HepG2 (cell line): ENCODE measurements at regions not wholly inside any gene's neighbourhood (a gene's known extent, or its start where the extent isn't known, plus 50 kb on each side); places are given as distances from the start of the nearest gene placed in this dataset.

ENCODE experiments used
- ATF4 ChIP-seq, 2 experiments: fragments of 450-650 bp in 1 of 2; sonication (generic) in 1 of 2; formaldehyde crosslinking; IDR thresholded peaks; 2 replicates each; pipeline versions ENCODE4 v1.5.0 to v1.8.0; 2020 to 2022; ENCODE audit warnings: mild to moderate bottlenecking in 1 of 2, missing genetic modification reagents in 1 of 2
- DNMT1 ChIP-seq: sonication (generic); formaldehyde crosslinking; IDR thresholded peaks from 2 replicates; pipeline ENCODE4 v1.5.1; 2020; ENCODE audit warnings: mild to moderate bottlenecking, missing genetic modification reagents
- HIVEP1 ChIP-seq: sonication (generic); formaldehyde crosslinking; IDR thresholded peaks from 2 replicates; pipeline ENCODE4 v1.4.0; 2020; ENCODE audit warnings: mild to moderate bottlenecking, missing genetic modification reagents
- HNRNPK ChIP-seq: fragments of 200-400 bp; formaldehyde crosslinking; IDR thresholded peaks from 2 replicates; pipeline ENCODE4 v1.6.1; 2018; ENCODE audit warnings: low read length, low read depth, moderate library complexity, mild to moderate bottlenecking; ENCODE audit not compliant: poor library complexity, severe bottlenecking
- KLF11 ChIP-seq: IDR thresholded peaks from 2 replicates; pipeline ENCODE4 v1.6.1; 2016; ENCODE audit warnings: missing compliant biosample characterization
- MATR3 ChIP-seq: sonication (generic); formaldehyde crosslinking; IDR thresholded peaks from 2 replicates; pipeline ENCODE4 v1.4.0; 2020; ENCODE audit warnings: missing genetic modification reagents
- MAX ChIP-seq: IDR thresholded peaks from 2 replicates; pipeline ENCODE4 v1.6.1; 2012; ENCODE audit warnings: inconsistent platforms
- ONECUT2 ChIP-seq: sonication (generic); formaldehyde crosslinking; IDR thresholded peaks from 2 replicates; pipeline ENCODE4 v1.4.0; 2020; ENCODE audit warnings: missing genetic modification reagents
- PREB ChIP-seq: sonication (generic); formaldehyde crosslinking; IDR thresholded peaks from 2 replicates; pipeline ENCODE4 v1.4.0; 2020; ENCODE audit warnings: missing genetic modification reagents
- RERE ChIP-seq: IDR thresholded peaks from 2 replicates; pipeline ENCODE4 v1.6.1; 2016; ENCODE audit warnings: low read depth, missing genetic modification reagents, missing compliant biosample characterization
- SCMH1 ChIP-seq: sonication (generic); formaldehyde crosslinking; IDR thresholded peaks from 2 replicates; pipeline ENCODE4 v1.9.0; 2021; ENCODE audit warnings: missing genetic modification reagents, mild to moderate bottlenecking, borderline replicate concordance
- SP2 ChIP-seq: sonication (generic); formaldehyde crosslinking; IDR thresholded peaks from 2 replicates; pipeline ENCODE4 v1.5.1; 2020; ENCODE audit warnings: mild to moderate bottlenecking, missing genetic modification reagents
- TFE3 ChIP-seq: IDR thresholded peaks from 2 replicates; pipeline ENCODE4 v1.6.1; 2016
- THAP11 ChIP-seq: IDR thresholded peaks from 2 replicates; pipeline ENCODE4 v1.6.1; 2016; ENCODE audit warnings: missing biosample characterization, missing genetic modification reagents
- ZFYVE20 ChIP-seq: sonication (generic); formaldehyde crosslinking; IDR thresholded peaks from 2 replicates; pipeline ENCODE4 v1.8.0; 2023; ENCODE audit warnings: low read depth, mild to moderate bottlenecking, moderate library complexity, missing genetic modification reagents, borderline replicate concordance
- ZNF205 ChIP-seq: IDR thresholded peaks from 2 replicates; pipeline ENCODE4 v1.6.1; 2018; ENCODE audit warnings: missing biosample characterization, missing genetic modification reagents
- ZNF33B ChIP-seq: sonication (generic); formaldehyde crosslinking; IDR thresholded peaks from 2 replicates; pipeline ENCODE4 v1.5.1; 2020; ENCODE audit warnings: mild to moderate bottlenecking, missing genetic modification reagents
- ZNF432 ChIP-seq: sonication (generic); formaldehyde crosslinking; IDR thresholded peaks from 2 replicates; pipeline ENCODE4 v1.5.0; 2020; ENCODE audit warnings: missing genetic modification reagents, mild to moderate bottlenecking, borderline replicate concordance
- ZNF567 ChIP-seq: sonication (generic); formaldehyde crosslinking; IDR thresholded peaks from 2 replicates; pipeline ENCODE4 v1.8.1; 2023; ENCODE audit warnings: mild to moderate bottlenecking, missing genetic modification reagents, borderline replicate concordance
- ZNF639 ChIP-seq: conservative IDR thresholded peaks from 2 replicates; pipeline ENCODE4 v1.6.1; 2018; ENCODE audit warnings: missing genetic modification reagents
- ZNF644 ChIP-seq: IDR thresholded peaks from 2 replicates; pipeline ENCODE4 v1.6.1; 2016; ENCODE audit warnings: low read depth

GRCh38 chr5:92906798-92907376, 674.1 kb downstream of the NR2F1-AS1 start (continued):
- no peak for TF ChIP-seq ZNF639 (CRISPR knock-in tag)
- TF ChIP-seq HIVEP1 (CRISPR knock-in tag): no peak
- TF ChIP-seq TFE3 (CRISPR knock-in tag): 0 out of 2 replicates have a peak, but pooled peaks have one; percentile 6
- TF ChIP-seq ZNF205 (CRISPR knock-in tag): no peak
- no peak for TF ChIP-seq SCMH1 (CRISPR knock-in tag)
- no peak for TF ChIP-seq ONECUT2
- no peak for TF ChIP-seq THAP11 (CRISPR knock-in tag)
- no peak for TF ChIP-seq MATR3
- TF ChIP-seq HNRNPK: no peak
- TF ChIP-seq DNMT1 (CRISPR knock-in tag): no peak
- TF ChIP-seq MAX: no peak
- TF ChIP-seq ZFYVE20 (CRISPR knock-in tag): no peak
- TF ChIP-seq ZNF432 (CRISPR knock-in tag): no peak
- TF ChIP-seq RERE: no peak
- TF ChIP-seq ZNF33B (CRISPR knock-in tag): no peak
- no peak for TF ChIP-seq SP2
- TF ChIP-seq ZNF567 (CRISPR knock-in tag): no peak
- no peak for TF ChIP-seq PREB (CRISPR knock-in tag)
- peak; percentile 99 for TF ChIP-seq ZNF644 (CRISPR knock-in tag)
- no peak for TF ChIP-seq KLF11
- TF ChIP-seq ATF4 (CRISPR knock-in tag; IDR thresholded peaks at IDR 0.05): 0 out of 4 replicates have a peak, but pooled peaks of 1 of the 2 experiments have one; percentile 15
